Caco-2 (cell line): ENCODE measurements at regions not wholly inside any gene's neighbourhood (a gene's known extent, or its start where the extent isn't known, plus 50 kb on each side); places are given as distances from the start of the nearest gene placed in this dataset.

Source experiments
- BruUV-seq: library from RNA; stranded (reverse); fragments of 400-500 nt; replicated peaks from 2 replicates; lab custom pipeline; 2021; lab: Mats Ljungman, UMichigan
- CTCF ChIA-PET: fragments of 300-600 bp; sonication (Branson Sonifier 250); formaldehyde crosslinking; loops from one replicate; lab custom pipeline; 2022; ENCODE audit warnings: antibody characterized with exemption; lab: Charles Lee
- POLR2A ChIA-PET: fragments of 300-600 bp; sonication (Branson Sonifier 250); formaldehyde crosslinking; loops from one replicate; lab custom pipeline; 2022; ENCODE audit warnings: antibody characterized with exemption; lab: Charles Lee
- DNase-seq, 2 experiments: peaks; one replicate each; pipeline versions ENCODE4 v3.0.0 to v3.0.0-alpha.2; 2020 to 2022
- H3K27me3 ChIP-seq: replicated peaks from 2 replicates; pipeline ENCODE4 v1.6.0; 2011; ENCODE audit warnings: low read length; ENCODE audit not compliant: control insufficient read depth, insufficient read depth
- H3K36me3 ChIP-seq: 2 replicates; pipeline ENCODE4 v1.5.1; 2011; ENCODE audit warnings: low read length; ENCODE audit not compliant: control insufficient read depth, insufficient read depth
- H3K4me1 ChIP-seq: fragments of 250-450 bp; sonication (Bioruptor Pico); 2 replicates; pipeline ENCODE4 v1.5.1; 2020; ENCODE audit warnings: mild to moderate bottlenecking
- H3K4me3 ChIP-seq: 2 replicates; pipeline ENCODE4 v1.5.1; 2011; ENCODE audit warnings: low read depth, mild to moderate bottlenecking, control low read depth, low read length
- H3K9me3 ChIP-seq: fragments of 250-450 bp; sonication (Bioruptor Pico); 2 replicates; pipeline ENCODE4 v1.5.1; 2020; ENCODE audit warnings: mild to moderate bottlenecking, moderate library complexity
- H3K27ac Mint-ChIP-seq: one replicate; pipeline ENCODE4 v1.8.0; 2022; ENCODE audit warnings: mixed read lengths; ENCODE audit not compliant: unreplicated experiment
- H3K27me3 Mint-ChIP-seq: one replicate; pipeline ENCODE4 v1.8.0; 2022; ENCODE audit warnings: mixed read lengths; ENCODE audit not compliant: insufficient read depth, unreplicated experiment
- H3K36me3 Mint-ChIP-seq: one replicate; pipeline ENCODE4 v1.8.0; 2022; ENCODE audit warnings: mild to moderate bottlenecking, mixed read lengths; ENCODE audit not compliant: insufficient read depth, unreplicated experiment
- H3K4me1 Mint-ChIP-seq: one replicate; pipeline ENCODE4 v1.8.0; 2022; ENCODE audit warnings: low read depth, mixed read lengths; ENCODE audit not compliant: unreplicated experiment
- H3K4me3 Mint-ChIP-seq: one replicate; pipeline ENCODE4 v1.8.0; 2022; ENCODE audit warnings: mild to moderate bottlenecking, moderate library complexity, mixed read lengths; ENCODE audit not compliant: unreplicated experiment
- H3K9me3 Mint-ChIP-seq: one replicate; pipeline ENCODE4 v1.8.0; 2022; ENCODE audit warnings: mixed read lengths; ENCODE audit not compliant: unreplicated experiment
- intact Hi-C: fragments of 100-400 bp; cut with micrococcal nuclease; formaldehyde crosslinking; loops from one replicate; pipeline ENCODE4 v1.10.0; 2022; ENCODE audit not compliant: unreplicated experiment
- TF ChIP-seq, protein P1 (sequence below), 2 experiments: fragments of 200-600 bp in 1 of 2; IDR thresholded peaks; 1 replicate in 1 of 2; 2 replicates in 1 of 2; pipeline versions ENCODE4 v1.5.1 to v1.8.0; 2011 to 2022; ENCODE audit warnings: antibody characterized with exemption in 1 of 2, control low read depth in 1 of 2, inconsistent platforms in 1 of 2, low read depth in 1 of 2, low read length in 1 of 2, mild to moderate bottlenecking in 1 of 2, moderate library complexity in 1 of 2; ENCODE audit not compliant: insufficient read depth in 1 of 2, severe bottlenecking in 1 of 2, unreplicated experiment in 1 of 2

GRCh38 chr18:72674710-72675109 is 130.6 kb upstream of the CBLN2 start:
- ChIA-PET POLR2A (no interaction called here), CTCF (no interaction called here)
- Mint-ChIP-seq H3K36me3 (no peaks in the 10 kb centered on the region), H3K27ac (no peak overlapping the region), H3K4me1 (no peaks in the 10 kb centered on the region), H3K9me3 (no peaks in the 10 kb centered on the region), H3K4me3 (no peak overlapping the region), H3K27me3 (peaks cover 4% of the 10 kb centered on the region)
- Histone ChIP-seq H3K27me3 (no peaks in the 10 kb centered on the region), H3K4me3 (no peak overlapping the region), H3K36me3 (no peaks in the 10 kb centered on the region), H3K9me3 (no peaks in the 10 kb centered on the region), H3K4me1 (no peaks in the 10 kb centered on the region)
- TF ChIP-seq, protein P1, sequence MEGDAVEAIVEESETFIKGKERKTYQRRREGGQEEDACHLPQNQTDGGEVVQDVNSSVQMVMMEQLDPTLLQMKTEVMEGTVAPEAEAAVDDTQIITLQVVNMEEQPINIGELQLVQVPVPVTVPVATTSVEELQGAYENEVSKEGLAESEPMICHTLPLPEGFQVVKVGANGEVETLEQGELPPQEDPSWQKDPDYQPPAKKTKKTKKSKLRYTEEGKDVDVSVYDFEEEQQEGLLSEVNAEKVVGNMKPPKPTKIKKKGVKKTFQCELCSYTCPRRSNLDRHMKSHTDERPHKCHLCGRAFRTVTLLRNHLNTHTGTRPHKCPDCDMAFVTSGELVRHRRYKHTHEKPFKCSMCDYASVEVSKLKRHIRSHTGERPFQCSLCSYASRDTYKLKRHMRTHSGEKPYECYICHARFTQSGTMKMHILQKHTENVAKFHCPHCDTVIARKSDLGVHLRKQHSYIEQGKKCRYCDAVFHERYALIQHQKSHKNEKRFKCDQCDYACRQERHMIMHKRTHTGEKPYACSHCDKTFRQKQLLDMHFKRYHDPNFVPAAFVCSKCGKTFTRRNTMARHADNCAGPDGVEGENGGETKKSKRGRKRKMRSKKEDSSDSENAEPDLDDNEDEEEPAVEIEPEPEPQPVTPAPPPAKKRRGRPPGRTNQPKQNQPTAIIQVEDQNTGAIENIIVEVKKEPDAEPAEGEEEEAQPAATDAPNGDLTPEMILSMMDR (IDR thresholded peaks at IDR 0.05; ENCODE audit: insufficient read depth in 1 of 2, low read depth in 1 of 2, low read length in 1 of 2, severe bottlenecking in 1 of 2, unreplicated experiment in 1 of 2): no peak
- no peak for DNase-seq
- BruUV-seq: no TSS peak
- intact Hi-C loops: loop anchor here (10.0 kb wide), 1 partner anchor 210 kb away; no protein-coding TSS in a partner anchor

DNA sequence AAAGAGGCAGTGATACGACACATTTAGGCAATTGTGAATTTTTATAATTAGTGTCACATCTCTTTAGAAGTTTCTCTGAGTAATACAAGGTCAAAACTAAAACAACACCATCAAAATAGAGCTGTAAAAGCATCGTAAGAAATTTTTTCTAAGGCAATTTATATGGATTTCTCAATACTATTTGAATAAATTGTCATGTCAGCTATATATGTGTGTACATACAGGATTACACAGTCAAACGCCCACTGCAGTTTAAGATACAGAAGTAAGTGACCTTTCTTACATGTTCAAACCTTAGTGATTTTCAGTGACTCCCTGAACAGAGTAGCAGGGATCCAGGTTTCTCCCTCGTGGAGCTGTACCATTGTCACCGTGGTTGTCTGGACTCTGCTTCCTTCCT is 129.1 kb upstream of the CBLN2 start:
- no peaks in the 10 kb centered on the region for H3K4me1 Mint-ChIP-seq
- H3K4me3 Mint-ChIP-seq: no peak overlapping the region
- ChIA-PET POLR2A (no interaction called here), CTCF (no interaction called here)
- no peak for DNase-seq
- TF ChIP-seq, protein P1 (IDR thresholded peaks at IDR 0.05; ENCODE audit: insufficient read depth in 1 of 2, low read depth in 1 of 2, low read length in 1 of 2, severe bottlenecking in 1 of 2, unreplicated experiment in 1 of 2): no peak
- Histone ChIP-seq H3K9me3 (no peaks in the 10 kb centered on the region), H3K4me1 (no peaks in the 10 kb centered on the region), H3K27me3 (no peaks in the 10 kb centered on the region), H3K4me3 (no peak overlapping the region), H3K36me3 (no peaks in the 10 kb centered on the region)
- H3K9me3 Mint-ChIP-seq: no peaks in the 10 kb centered on the region
- intact Hi-C loops: loop anchor here (10.0 kb wide), 1 partner anchor 208 kb away; no protein-coding TSS in a partner anchor
- H3K27ac Mint-ChIP-seq: no peak overlapping the region
- H3K27me3 Mint-ChIP-seq: peaks cover 4% of the 10 kb centered on the region
- no TSS peak for BruUV-seq
- H3K36me3 Mint-ChIP-seq: no peaks in the 10 kb centered on the region

- Histone ChIP-seq H3K4me1 (no peaks in the 10 kb centered on the region), H3K9me3 (no peaks in the 10 kb centered on the region), H3K27me3 (no peaks in the 10 kb centered on the region), H3K4me3 (no peak overlapping the region), H3K36me3 (no peaks in the 10 kb centered on the region)
- Mint-ChIP-seq H3K27me3 (peaks cover 4% of the 10 kb centered on the region), H3K27ac (no peak overlapping the region), H3K4me3 (no peak overlapping the region), H3K9me3 (no peaks in the 10 kb centered on the region), H3K36me3 (no peaks in the 10 kb centered on the region), H3K4me1 (no peaks in the 10 kb centered on the region)
- DNase-seq: peak in 1 of 2 experiments; percentile 2
- no TSS peak for BruUV-seq
- intact Hi-C loops: loop anchor here (1.0 to 10.0 kb wide), 2 partner anchors 19 to 208 kb away; no protein-coding TSS in a partner anchor
- TF ChIP-seq, protein P1 (IDR thresholded peaks at IDR 0.05; ENCODE audit: insufficient read depth in 1 of 2, low read depth in 1 of 2, low read length in 1 of 2, severe bottlenecking in 1 of 2, unreplicated experiment in 1 of 2): peak; percentile 23 to 47
- CTCF ChIA-PET: no interaction called here
- POLR2A ChIA-PET: no interaction called here
Observed at GRCh38 chr18:72672364-72673184, 128.4 kb upstream of the CBLN2 start.
